ENCODE measurements at regions not wholly inside any gene's neighbourhood (a gene's known extent, or its start where the extent isn't known, plus 50 kb on each side); places are given as distances from the start of the nearest gene placed in this dataset.

DNA sequence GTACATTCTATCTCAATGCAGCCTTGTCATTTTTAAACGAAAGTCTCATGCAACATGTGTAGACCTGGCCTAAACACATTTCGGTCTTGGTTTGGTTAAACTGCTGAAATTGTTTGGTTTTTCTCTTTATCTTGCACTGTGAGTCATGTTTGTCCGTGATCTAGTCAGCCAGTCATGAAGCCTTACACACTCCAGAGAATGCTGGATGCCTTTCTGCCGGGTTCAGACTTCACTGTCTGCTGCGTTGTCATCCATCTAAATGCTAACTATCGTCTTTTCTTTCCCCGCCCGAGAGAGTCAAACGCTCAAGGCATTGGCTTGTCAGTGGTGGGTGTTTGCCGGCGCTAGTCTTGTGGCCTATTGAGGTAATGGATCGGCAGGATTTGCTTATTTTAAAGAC lies 1194.6 kb upstream of the WWC1 start (continued):
- TF ChIP-seq ARNTL (CRISPR knock-in tag; IDR thresholded peaks at IDR 0.05) (no peak), SATB2 (CRISPR knock-in tag; IDR thresholded peaks at IDR 0.05) (no peak)

DNA sequence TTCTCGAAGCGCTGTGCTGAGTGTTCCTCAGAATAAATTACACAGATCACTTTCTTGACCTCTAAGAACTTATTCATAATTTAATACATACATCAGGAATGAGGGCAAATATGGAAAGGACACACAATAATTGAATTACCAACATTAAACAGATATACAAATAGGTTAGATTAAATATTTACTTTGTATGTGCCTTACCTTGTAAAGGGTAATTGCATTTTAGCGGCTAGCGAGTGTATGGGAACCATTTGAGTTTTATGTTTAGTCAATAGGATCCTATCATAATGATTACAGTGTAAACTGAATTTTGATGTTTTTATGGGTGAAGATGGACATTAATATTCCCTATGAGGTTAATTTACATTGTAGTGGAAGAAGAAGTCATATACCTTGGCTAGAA lies 1187.1 kb upstream of the WWC1 start:
- no peak for FAIRE-seq
- no peak overlapping the region for H2AFZ ChIP-seq (ENCODE audit: low read length)
- no peak overlapping the region for H3K4me2 ChIP-seq (ENCODE audit: low read depth, low read length)
- H3K79me2 ChIP-seq (ENCODE audit: insufficient read depth, low read length): no peaks in the 10 kb centered on the region
- no peaks in the 10 kb centered on the region for H4K20me1 ChIP-seq (ENCODE audit: insufficient read depth, low read length)
- no peaks in the 10 kb centered on the region for H3K27me3 ChIP-seq (ENCODE audit: control insufficient read depth in 1 of 2, insufficient read depth in 2 of 2, low read length in 2 of 2)
- no peak for DNase-seq (ENCODE audit: low spot score)
- in situ Hi-C loops (cut with HindIII; ENCODE audit: extremely low pct_ligation_motif_present, low pct_unique_long_range_greater_than_20kb) (no loop called here), intact Hi-C loops (cut with micrococcal nuclease; ENCODE audit: unreplicated experiment) (no loop called here)
- POLR2A ChIA-PET: no interaction called here
- WGBS (ENCODE audit: low lambda C conversion rate): 26% methylated on average over 4 of the region's 4 CpGs
- CTCF ChIA-PET (ENCODE audit: low intra/inter-chr PET ratio, low total read pairs): no interaction called here
- BruUV-seq (replicated peaks): no TSS peak
- no peak overlapping the region for H3K9ac ChIP-seq (ENCODE audit: insufficient read depth, low read depth, low read length)
- no peak for TF ChIP-seq ZNF350 (CRISPR knock-in tag; IDR thresholded peaks at IDR 0.05; ENCODE audit: borderline replicate concordance, low read depth)
- TF ChIP-seq DNMT3B (CRISPR knock-in tag; conservative IDR thresholded peaks at IDR 0.05): no peak
- TF ChIP-seq ZFP36L1 (CRISPR knock-in tag; IDR thresholded peaks at IDR 0.05): no peak
- TF ChIP-seq ZNF383 (CRISPR knock-in tag; IDR thresholded peaks at IDR 0.05; ENCODE audit: borderline replicate concordance): no peak
- TF ChIP-seq ASH2L (IDR thresholded peaks at IDR 0.05; ENCODE audit: insufficient read length, low read depth, low read length): no peak
- TF ChIP-seq, protein P1, sequence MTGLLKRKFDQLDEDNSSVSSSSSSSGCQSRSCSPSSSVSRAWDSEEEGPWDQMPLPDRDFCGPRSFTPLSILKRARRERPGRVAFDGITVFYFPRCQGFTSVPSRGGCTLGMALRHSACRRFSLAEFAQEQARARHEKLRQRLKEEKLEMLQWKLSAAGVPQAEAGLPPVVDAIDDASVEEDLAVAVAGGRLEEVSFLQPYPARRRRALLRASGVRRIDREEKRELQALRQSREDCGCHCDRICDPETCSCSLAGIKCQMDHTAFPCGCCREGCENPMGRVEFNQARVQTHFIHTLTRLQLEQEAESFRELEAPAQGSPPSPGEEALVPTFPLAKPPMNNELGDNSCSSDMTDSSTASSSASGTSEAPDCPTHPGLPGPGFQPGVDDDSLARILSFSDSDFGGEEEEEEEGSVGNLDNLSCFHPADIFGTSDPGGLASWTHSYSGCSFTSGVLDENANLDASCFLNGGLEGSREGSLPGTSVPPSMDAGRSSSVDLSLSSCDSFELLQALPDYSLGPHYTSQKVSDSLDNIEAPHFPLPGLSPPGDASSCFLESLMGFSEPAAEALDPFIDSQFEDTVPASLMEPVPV (CRISPR knock-in tag; IDR thresholded peaks at IDR 0.05): no peak
- TF ChIP-seq CENPT (CRISPR knock-in tag; IDR thresholded peaks at IDR 0.05; ENCODE audit: low read depth): no peak
- no peak for TF ChIP-seq SMAD3 (CRISPR knock-in tag; IDR thresholded peaks at IDR 0.05)
- no peak for TF ChIP-seq ZNF749 (CRISPR knock-in tag; IDR thresholded peaks at IDR 0.05; ENCODE audit: borderline replicate concordance)
- TF ChIP-seq DR1 (CRISPR knock-in tag; IDR thresholded peaks at IDR 0.05): no peak
- TF ChIP-seq, protein P2, sequence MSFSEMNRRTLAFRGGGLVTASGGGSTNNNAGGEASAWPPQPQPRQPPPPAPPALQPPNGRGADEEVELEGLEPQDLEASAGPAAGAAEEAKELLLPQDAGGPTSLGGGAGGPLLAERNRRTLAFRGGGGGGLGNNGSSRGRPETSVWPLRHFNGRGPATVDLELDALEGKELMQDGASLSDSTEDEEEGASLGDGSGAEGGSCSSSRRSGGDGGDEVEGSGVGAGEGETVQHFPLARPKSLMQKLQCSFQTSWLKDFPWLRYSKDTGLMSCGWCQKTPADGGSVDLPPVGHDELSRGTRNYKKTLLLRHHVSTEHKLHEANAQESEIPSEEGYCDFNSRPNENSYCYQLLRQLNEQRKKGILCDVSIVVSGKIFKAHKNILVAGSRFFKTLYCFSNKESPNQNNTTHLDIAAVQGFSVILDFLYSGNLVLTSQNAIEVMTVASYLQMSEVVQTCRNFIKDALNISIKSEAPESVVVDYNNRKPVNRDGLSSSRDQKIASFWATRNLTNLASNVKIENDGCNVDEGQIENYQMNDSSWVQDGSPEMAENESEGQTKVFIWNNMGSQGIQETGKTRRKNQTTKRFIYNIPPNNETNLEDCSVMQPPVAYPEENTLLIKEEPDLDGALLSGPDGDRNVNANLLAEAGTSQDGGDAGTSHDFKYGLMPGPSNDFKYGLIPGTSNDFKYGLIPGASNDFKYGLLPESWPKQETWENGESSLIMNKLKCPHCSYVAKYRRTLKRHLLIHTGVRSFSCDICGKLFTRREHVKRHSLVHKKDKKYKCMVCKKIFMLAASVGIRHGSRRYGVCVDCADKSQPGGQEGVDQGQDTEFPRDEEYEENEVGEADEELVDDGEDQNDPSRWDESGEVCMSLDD (CRISPR knock-in tag; IDR thresholded peaks at IDR 0.05; ENCODE audit: borderline replicate concordance): no peak
- TF ChIP-seq RBAK (CRISPR knock-in tag; IDR thresholded peaks at IDR 0.05): no peak
- TF ChIP-seq, protein P3, sequence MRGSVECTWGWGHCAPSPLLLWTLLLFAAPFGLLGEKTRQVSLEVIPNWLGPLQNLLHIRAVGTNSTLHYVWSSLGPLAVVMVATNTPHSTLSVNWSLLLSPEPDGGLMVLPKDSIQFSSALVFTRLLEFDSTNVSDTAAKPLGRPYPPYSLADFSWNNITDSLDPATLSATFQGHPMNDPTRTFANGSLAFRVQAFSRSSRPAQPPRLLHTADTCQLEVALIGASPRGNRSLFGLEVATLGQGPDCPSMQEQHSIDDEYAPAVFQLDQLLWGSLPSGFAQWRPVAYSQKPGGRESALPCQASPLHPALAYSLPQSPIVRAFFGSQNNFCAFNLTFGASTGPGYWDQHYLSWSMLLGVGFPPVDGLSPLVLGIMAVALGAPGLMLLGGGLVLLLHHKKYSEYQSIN (CRISPR knock-in tag; IDR thresholded peaks at IDR 0.05; ENCODE audit: borderline replicate concordance): no peak
- no peaks in the 10 kb centered on the region for H3K36me3 ChIP-seq (replicated peaks in 1 of 2; ENCODE audit: control insufficient read depth in 1 of 2, insufficient read depth in 2 of 2, low read length in 2 of 2)
- no peak overlapping the region for H3K4me3 ChIP-seq (replicated peaks in 1 of 3; ENCODE audit: insufficient read depth in 1 of 3, low read depth in 2 of 3, low read length in 3 of 3)
- no peak overlapping the region for H3K27ac ChIP-seq (ENCODE audit: extremely low read length, insufficient read depth, low read length)
- H3K9me3 ChIP-seq (ENCODE audit: low read length): peaks cover 8% of the 10 kb centered on the region; the same call in 1 of the 2 replicates
- H3K4me1 ChIP-seq (ENCODE audit: insufficient read depth, low read length): no peaks in the 10 kb centered on the region
- ATAC-seq: no peak
